Panc1 (cell line): ENCODE measurements at regions not wholly inside any gene's neighbourhood (a gene's known extent, or its start where the extent isn't known, plus 50 kb on each side); places are given as distances from the start of the nearest gene placed in this dataset.

ENCODE experiments used
- ATAC-seq: fragments of 200-7000 bp; cut with Tn5 transposase; 2 replicates; pipeline ENCODE4 v1.9.1; 2020; ENCODE audit warnings: mild to moderate bottlenecking, moderate library complexity
- BruUV-seq: library from RNA; stranded (reverse); fragments of 400-500 nt; replicated peaks from 2 replicates; lab custom pipeline; 2021; lab: Mats Ljungman, UMichigan
- CTCF ChIA-PET: fragments of 300-600 bp; sonication (Branson Sonifier 250); formaldehyde crosslinking; loops from one replicate; lab custom pipeline; 2022; ENCODE audit warnings: antibody characterized with exemption; lab: Charles Lee
- POLR2A ChIA-PET: fragments of 300-600 bp; sonication (Branson Sonifier 250); formaldehyde crosslinking; loops from one replicate; lab custom pipeline; 2022; ENCODE audit warnings: antibody characterized with exemption; lab: Charles Lee
- DNase-seq: peaks from one replicate; pipeline ENCODE4 v3.0.0-alpha.2; 2010; ENCODE audit warnings: low read depth, low spot score
- H3K27ac ChIP-seq: 2 replicates; pipeline ENCODE4 v1.5.1; 2011; ENCODE audit warnings: mild to moderate bottlenecking, low read length, inconsistent platforms
- H3K27me3 ChIP-seq: fragments of 200-500 bp; sonication (Bioruptor generic); 2 replicates; pipeline ENCODE4 v1.6.0; 2014; ENCODE audit warnings: low read length, inconsistent platforms; ENCODE audit not compliant: control insufficient read depth, insufficient read depth
- H3K36me3 ChIP-seq: fragments of 200-500 bp; sonication (Bioruptor generic); 2 replicates; pipeline ENCODE4 v1.5.1; 2014; ENCODE audit warnings: inconsistent platforms, mild to moderate bottlenecking, low read length, moderate library complexity; ENCODE audit not compliant: control insufficient read depth, insufficient read depth
- H3K4me1 ChIP-seq: 2 replicates; pipeline ENCODE4 v1.5.1; 2011; ENCODE audit warnings: inconsistent platforms, mild to moderate bottlenecking, low read length, moderate library complexity; ENCODE audit not compliant: control insufficient read depth, insufficient read depth
- H3K4me3 ChIP-seq, 2 experiments: 2 replicates each; pipeline ENCODE4 v1.5.1; 2011 to 2012; ENCODE audit warnings: low read depth in 2 of 2, low read length in 2 of 2, mild to moderate bottlenecking in 2 of 2, inconsistent platforms in 1 of 2, moderate library complexity in 1 of 2
- H3K9me3 ChIP-seq: fragments of 200-500 bp; sonication (Bioruptor generic); 2 replicates; pipeline ENCODE4 v1.5.1; 2014; ENCODE audit warnings: low read depth, mild to moderate bottlenecking, inconsistent platforms, low read length, moderate library complexity; ENCODE audit not compliant: control insufficient read depth, insufficient read depth
- CTCF ChIP-seq: fragments of 450-650 bp; IDR thresholded peaks from 2 replicates; pipeline ENCODE4 v1.5.1; 2017; ENCODE audit warnings: mild to moderate bottlenecking
- POLR2AphosphoS5 ChIP-seq: IDR thresholded peaks from 2 replicates; pipeline ENCODE4 v1.6.1; 2012; ENCODE audit warnings: mild to moderate bottlenecking, low read depth, low read length, moderate library complexity
- REST ChIP-seq, 2 experiments: IDR thresholded peaks; 2 replicates each; pipeline ENCODE4 v1.6.1; 2011 to 2012; ENCODE audit warnings: low read depth in 2 of 2, control low read depth in 1 of 2, low read length in 1 of 2, mild to moderate bottlenecking in 1 of 2, moderate library complexity in 1 of 2; ENCODE audit not compliant: insufficient read depth in 1 of 2
- SIN3A ChIP-seq: IDR thresholded peaks from 2 replicates; pipeline ENCODE4 v1.6.1; 2012; ENCODE audit warnings: low read depth, mild to moderate bottlenecking, low read length, moderate library complexity, borderline replicate concordance; ENCODE audit not compliant: insufficient read depth
- TCF7L2 ChIP-seq: IDR thresholded peaks from 2 replicates; pipeline ENCODE4 v1.6.1; 2011; ENCODE audit warnings: mild to moderate bottlenecking, low read depth, low read length, inconsistent platforms
- in situ Hi-C: cut with HindIII; loops from 2 replicates; pipeline ENCODE4 v1.10.0; 2016; ENCODE audit warnings: low sequenced_read_pairs, low pct_unique_long_range_greater_than_20kb
- intact Hi-C: fragments of 100-400 bp; cut with micrococcal nuclease; formaldehyde crosslinking; loops from one replicate; pipeline ENCODE4 v1.10.0; 2022; ENCODE audit not compliant: unreplicated experiment

- BruUV-seq, result no TSS peak
- ATAC-seq (no peak), DNase-seq (no peak)
- Histone ChIP-seq H3K27ac (no peak overlapping the region), H3K4me3 (no peak overlapping the region), H3K4me1 (no peaks in the 10 kb centered on the region), H3K36me3 (no peaks in the 10 kb centered on the region), H3K9me3 (no peaks in the 10 kb centered on the region), H3K27me3 (peaks cover 13% of the 10 kb centered on the region)
- TF ChIP-seq POLR2AphosphoS5, result no peak
- no peak for TF ChIP-seq REST (IDR thresholded peaks at IDR 0.05; ENCODE audit: insufficient read depth in 1 of 2, low read depth in 2 of 2, low read length in 1 of 2)
- TF ChIP-seq SIN3A, result no peak
- TF ChIP-seq CTCF, result no peak
- no peak for TF ChIP-seq TCF7L2
- intact Hi-C loops (no loop called here), in situ Hi-C loops (no loop called here)
- ChIA-PET POLR2A (no interaction called here), CTCF (no interaction called here)
These were observed 55.3 kb upstream of the SALL3 start for GRCh38 chr18:78924301-78924700.

GRCh38 chr18:78924786-78925540 is 54.7 kb upstream of the SALL3 start:
- Histone ChIP-seq H3K4me3 (no peak overlapping the region), H3K36me3 (no peaks in the 10 kb centered on the region), H3K27me3 (peaks cover 13% of the 10 kb centered on the region), H3K9me3 (no peaks in the 10 kb centered on the region), H3K4me1 (no peaks in the 10 kb centered on the region), H3K27ac (no peak overlapping the region)
- intact Hi-C loops, result no loop called here
- no TSS peak for BruUV-seq
- TF ChIP-seq CTCF (no peak), TCF7L2 (no peak), POLR2AphosphoS5 (no peak), SIN3A (no peak), REST (IDR thresholded peaks at IDR 0.05; ENCODE audit: insufficient read depth in 1 of 2, low read depth in 2 of 2, low read length in 1 of 2) (no peak)
- DNase-seq (no peak), ATAC-seq (peak; percentile 26; the same call in 1 of the 2 replicates)
- POLR2A ChIA-PET, result no interaction called here
- in situ Hi-C loops, result no loop called here
- CTCF ChIA-PET, result no interaction called here
